HCT116 (cell line): ENCODE measurements at regions not wholly inside any gene's neighbourhood (a gene's known extent, or its start where the extent isn't known, plus 50 kb on each side); places are given as distances from the start of the nearest gene placed in this dataset.
A peak's percentile ranks its signal among the peaks of the same experiment; 100 is the strongest.

Experiments
- ATAC-seq: fragments of 200-7000 bp; cut with Tn5 transposase; 2 replicates; pipeline ENCODE4 v1.9.1; 2020; ENCODE audit warnings: mild to moderate bottlenecking, moderate library complexity
- BruUV-seq: library from RNA; stranded (reverse); fragments of 400-500 nt; replicated peaks from 2 replicates; lab custom pipeline; 2021; lab: Mats Ljungman, UMichigan
- CTCF ChIA-PET: fragments of 300-600 bp; sonication (Branson Sonifier 250); formaldehyde crosslinking; loops from one replicate; lab custom pipeline; 2021; ENCODE audit warnings: antibody characterized with exemption; lab: Charles Lee
- POLR2A ChIA-PET: fragments of 300-600, 350-600 bp; sonication (Branson Sonifier 250); formaldehyde crosslinking; loops from one replicate; lab custom pipeline; 2021; ENCODE audit warnings: antibody characterized with exemption; lab: Charles Lee
- RAD21 ChIA-PET, 2 experiments: fragments of 300-600 bp; sonication (Branson Sonifier 250); formaldehyde crosslinking; loops; one replicate each; lab custom pipeline; 2023; ENCODE audit warnings: low total read pairs in 2 of 2; ENCODE audit not compliant: uncharacterized antibody in 2 of 2, unreplicated experiment in 2 of 2, low non-redundant PET in 1 of 2; lab: Charles Lee
- DNase-seq: peaks from one replicate; pipeline ENCODE4 v3.0.0-alpha.2; 2010; ENCODE audit warnings: low read depth, low spot score
- H2AFZ ChIP-seq: fragments of 200-600 bp; shearing (Covaris generic), sonication (generic); 2 replicates; pipeline ENCODE4 v1.6.1; 2017; ENCODE audit warnings: low read depth, mixed run types, mixed read lengths, antibody characterized with exemption, low read length; ENCODE audit not compliant: poor library complexity, severe bottlenecking
- H3K27ac ChIP-seq: 2 replicates; pipeline ENCODE4 v1.5.1; 2012; ENCODE audit warnings: low read depth, low read length
- H3K27me3 ChIP-seq: fragments of 200-600 bp; sonication (generic); 2 replicates; pipeline ENCODE4 v1.6.1; 2016; ENCODE audit warnings: mixed run types, low read length, mixed read lengths; ENCODE audit not compliant: insufficient read depth
- H3K36me3 ChIP-seq, 2 experiments: fragments of 200-500 bp in 1 of 2; fragments of 200-600 bp in 1 of 2; sonication (Bioruptor generic) in 1 of 2; sonication (generic) in 1 of 2; 2 replicates each; pipeline versions ENCODE4 v1.5.1 to v1.6.1; 2014 to 2016; ENCODE audit warnings: low read length in 2 of 2, inconsistent platforms in 1 of 2, mixed read lengths in 1 of 2, mixed run types in 1 of 2; ENCODE audit not compliant: insufficient read depth in 2 of 2, control insufficient read depth in 1 of 2
- H3K4me1 ChIP-seq, 2 experiments: fragments of 200-600 bp in 1 of 2; sonication (generic) in 1 of 2; 2 replicates each; pipeline versions ENCODE4 v1.5.1 to v1.6.1; 2012 to 2017; ENCODE audit warnings: low read length in 2 of 2, inconsistent platforms in 1 of 2, mild to moderate bottlenecking in 1 of 2, mixed read lengths in 1 of 2, mixed run types in 1 of 2, moderate library complexity in 1 of 2; ENCODE audit not compliant: insufficient read depth in 2 of 2, control insufficient read depth in 1 of 2
- H3K4me2 ChIP-seq: fragments of 200-600 bp; sonication (generic); 2 replicates; pipeline ENCODE4 v1.6.1; 2017; ENCODE audit warnings: mixed run types, low read length, mixed read lengths
- H3K4me3 ChIP-seq, 2 experiments: fragments of 200-600 bp in 1 of 2; sonication (generic) in 1 of 2; replicated peaks in 1 of 2; 2 replicates each; pipeline ENCODE4 v1.5.1; 2011 to 2016; ENCODE audit warnings: low read length in 2 of 2, control low read depth in 1 of 2, low read depth in 1 of 2, mild to moderate bottlenecking in 1 of 2, mixed read lengths in 1 of 2, mixed run types in 1 of 2
- H3K79me2 ChIP-seq: fragments of 200-600 bp; sonication (generic); 2 replicates; pipeline ENCODE4 v1.6.1; 2017; ENCODE audit warnings: mild to moderate bottlenecking, mixed run types, low read length, moderate library complexity, mixed read lengths; ENCODE audit not compliant: insufficient read depth
- H3K9ac ChIP-seq: fragments of 200-600 bp; sonication (generic); 2 replicates; pipeline ENCODE4 v1.6.1; 2016; ENCODE audit warnings: low read length, mixed read lengths
- H3K9me2 ChIP-seq: fragments of 200-600 bp; sonication (generic), shearing (Covaris generic); 2 replicates; pipeline ENCODE4 v1.6.1; 2017; ENCODE audit warnings: mixed run types, mild to moderate bottlenecking, moderate library complexity; ENCODE audit not compliant: insufficient read depth
- H3K9me3 ChIP-seq, 2 experiments: fragments of 200-500 bp in 1 of 2; fragments of 200-600 bp in 1 of 2; sonication (Bioruptor generic) in 1 of 2; sonication (generic) in 1 of 2; 2 replicates each; pipeline ENCODE4 v1.6.1; 2014 to 2017; ENCODE audit warnings: low read length in 2 of 2, mixed read lengths in 2 of 2, inconsistent platforms in 1 of 2, low read depth in 1 of 2, mild to moderate bottlenecking in 1 of 2, mixed run types in 1 of 2, moderate library complexity in 1 of 2; ENCODE audit not compliant: control insufficient read depth in 1 of 2, insufficient read depth in 1 of 2
- H4K20me1 ChIP-seq: fragments of 200-600 bp; sonication (generic), shearing (Covaris generic); 2 replicates; pipeline ENCODE4 v1.6.1; 2017; ENCODE audit warnings: mixed run types, mild to moderate bottlenecking, moderate library complexity; ENCODE audit not compliant: insufficient read depth
- ATF3 ChIP-seq: IDR thresholded peaks from 2 replicates; pipeline ENCODE4 v1.6.1; 2012
- CEBPB ChIP-seq: IDR thresholded peaks from 2 replicates; pipeline ENCODE4 v1.6.1; 2012; ENCODE audit warnings: low read depth
- CTCF ChIP-seq, 3 experiments: fragments of 200-600 bp in 1 of 3; sonication (generic) in 1 of 3; IDR thresholded peaks in 2 of 3; conservative IDR thresholded peaks in 1 of 3; 2 replicates each; pipeline ENCODE4 v1.5.1; 2012 to 2017; ENCODE audit warnings: low read depth in 2 of 3, low read length in 2 of 3, antibody characterized with exemption in 1 of 3, borderline replicate concordance in 1 of 3, control low read depth in 1 of 3, mild to moderate bottlenecking in 1 of 3, mixed read lengths in 1 of 3, mixed run types in 1 of 3, moderate library complexity in 1 of 3; ENCODE audit not compliant: insufficient read depth in 1 of 3
- ELF1 ChIP-seq: IDR thresholded peaks from 2 replicates; pipeline ENCODE4 v1.6.1; 2012; ENCODE audit warnings: low read depth, borderline replicate concordance
- EZH2 ChIP-seq: fragments of 200-600 bp; sonication (generic); IDR thresholded peaks from 2 replicates; pipeline ENCODE4 v1.6.1; 2017; ENCODE audit warnings: antibody characterized with exemption, mixed run types
- EZH2phosphoT487 ChIP-seq: fragments of 200-600 bp; IDR thresholded peaks from 2 replicates; pipeline ENCODE4 v1.6.1; 2018; ENCODE audit warnings: antibody characterized with exemption, borderline replicate concordance
- MAX ChIP-seq: IDR thresholded peaks from 2 replicates; pipeline ENCODE4 v1.6.1; 2012
- POLR2A ChIP-seq: IDR thresholded peaks from 2 replicates; pipeline ENCODE4 v1.7.0; 2011; ENCODE audit warnings: borderline replicate concordance; ENCODE audit not compliant: insufficient read depth, insufficient read length; ENCODE audit errors: extremely low read depth
- RAD21 ChIP-seq: IDR thresholded peaks from 2 replicates; pipeline ENCODE4 v1.6.1; 2012; ENCODE audit warnings: low read depth, mild to moderate bottlenecking
- SIN3A ChIP-seq: IDR thresholded peaks from 2 replicates; pipeline ENCODE4 v1.6.1; 2012; ENCODE audit warnings: low read depth
- SRF ChIP-seq: IDR thresholded peaks from 2 replicates; pipeline ENCODE4 v1.6.1; 2012; ENCODE audit warnings: low read depth
- YY1 ChIP-seq: IDR thresholded peaks from 2 replicates; pipeline ENCODE4 v1.6.1; 2011; ENCODE audit warnings: low read length, low read depth, moderate library complexity, mild to moderate bottlenecking; ENCODE audit not compliant: insufficient replicate concordance; ENCODE audit errors: extremely low read depth
- ZFX ChIP-seq: fragments of 450-650 bp; IDR thresholded peaks from 2 replicates; pipeline ENCODE4 v1.6.1; 2017
- ZNF274 ChIP-seq: fragments of 200-500 bp; sonication (Bioruptor generic); IDR thresholded peaks from 2 replicates; pipeline ENCODE4 v1.6.1; 2014; ENCODE audit warnings: mild to moderate bottlenecking, low read depth, low read length, inconsistent platforms
- intact Hi-C: fragments of 100-400 bp; cut with micrococcal nuclease; formaldehyde crosslinking; loops from 2 replicates; pipeline ENCODE4 v1.10.0; 2022

- no peak overlapping the region for H3K4me2 ChIP-seq
- no TSS peak for BruUV-seq
- CTCF ChIA-PET: no interaction called here
- no peaks in the 10 kb centered on the region for H3K27me3 ChIP-seq
- no peaks in the 10 kb centered on the region for H3K9me3 ChIP-seq
- intact Hi-C loops: no loop called here
- no peaks in the 10 kb centered on the region for H3K9me2 ChIP-seq
- TF ChIP-seq ELF1: no peak
- TF ChIP-seq MAX: no peak
- TF ChIP-seq SIN3A: no peak
- TF ChIP-seq EZH2phosphoT487: no peak
- TF ChIP-seq POLR2A: no peak
- no peak for TF ChIP-seq ATF3
- no peak for TF ChIP-seq RAD21
- TF ChIP-seq SRF: no peak
- no peak for TF ChIP-seq YY1
- TF ChIP-seq ZNF274: no peak
- no peak for TF ChIP-seq EZH2
- no peak overlapping the region for H3K27ac ChIP-seq
- POLR2A ChIA-PET: no interaction called here
- H3K36me3 ChIP-seq: no peaks in the 10 kb centered on the region
- no peak overlapping the region for H3K9ac ChIP-seq
- DNase-seq: no peak
- H2AFZ ChIP-seq: no peak overlapping the region
- ATAC-seq: no peak
- no peaks in the 10 kb centered on the region for H4K20me1 ChIP-seq
- no peaks in the 10 kb centered on the region for H3K4me1 ChIP-seq
- no peak overlapping the region for H3K4me3 ChIP-seq
- H3K79me2 ChIP-seq: no peaks in the 10 kb centered on the region
- RAD21 ChIA-PET: no interaction called here
Measured at GRCh38 chr1:190619724-190620123, 142.1 kb upstream of the BRINP3 start.

- no peaks in the 10 kb centered on the region for H3K4me1 ChIP-seq
- H3K4me2 ChIP-seq: no peak overlapping the region
- no peaks in the 10 kb centered on the region for H3K27me3 ChIP-seq
- no peak for DNase-seq
- H3K27ac ChIP-seq: no peak overlapping the region
- no TSS peak for BruUV-seq
- H3K9ac ChIP-seq: no peak overlapping the region
- H4K20me1 ChIP-seq: no peaks in the 10 kb centered on the region
- CTCF ChIA-PET: no interaction called here
- H3K36me3 ChIP-seq: no peaks in the 10 kb centered on the region
- peak; percentile 9 to 36 (median 25); a peak in 3 of 6 replicates for TF ChIP-seq CTCF (IDR thresholded peaks at IDR 0.05 in 2 of 3, conservative IDR thresholded peaks at IDR 0.05 in 1 of 3; ENCODE audit: borderline replicate concordance in 1 of 3, insufficient read depth in 1 of 3, low read depth in 2 of 3, low read length in 2 of 3)
- TF ChIP-seq ZFX: no peak
- peak; percentile 50 for TF ChIP-seq RAD21
- TF ChIP-seq CEBPB: no peak
- TF ChIP-seq, all 23 proteins: peak for 2
- Histone ChIP-seq H3K9me3 (no peaks in the 10 kb centered on the region; a peak in 1 of 4 replicates), H3K4me3 (no peak overlapping the region), H3K9me2 (no peaks in the 10 kb centered on the region), H2AFZ (no peak overlapping the region), H3K79me2 (no peaks in the 10 kb centered on the region)
- ATAC-seq: peak; percentile 44; the same call in 1 of the 2 replicates
- intact Hi-C loops: loop anchor here (5.0 to 10.0 kb wide), 3 partner anchors 491 to 1814 kb away; partner anchors contain the start of gene RGS21
- RAD21 ChIA-PET: no interaction called here
- POLR2A ChIA-PET: no interaction called here
Measured at GRCh38 chr1:190633488-190633887, 155.8 kb upstream of the BRINP3 start.
